Transverse colon (tissue), 4 donors: ENCODE measurements at regions not wholly inside any gene's neighbourhood (a gene's known extent, or its start where the extent isn't known, plus 50 kb on each side); places are given as distances from the start of the nearest gene placed in this dataset.

Source experiments
- DNase-seq: peaks from one replicate; pipeline ENCODE4 v3.0.0-alpha.2; 2019
- H3K27ac ChIP-seq, 4 donors: fragments of 200-600 bp; sonication (generic); 2 replicates each; pipeline ENCODE4 v1.5.1; 2016 to 2018; ENCODE audit warnings: inconsistent platforms in 4 of 4
- H3K27me3 ChIP-seq: fragments of 200-600 bp; sonication (generic); 2 replicates; pipeline ENCODE4 v1.5.1; 2017; ENCODE audit warnings: inconsistent platforms
- H3K36me3 ChIP-seq, 4 donors: fragments of 200-600 bp; sonication (generic); 2 replicates each; pipeline ENCODE4 v1.5.1; 2017 to 2019; ENCODE audit warnings: inconsistent platforms in 4 of 4
- H3K4me1 ChIP-seq, 4 donors: fragments of 200-600 bp; sonication (generic); 2 replicates each; pipeline ENCODE4 v1.5.1; 2017 to 2020; ENCODE audit warnings: inconsistent platforms in 4 of 4
- H3K4me3 ChIP-seq, 4 donors: fragments of 200-600 bp; sonication (generic); 1 replicate in 1 of 4; 2 replicates in 3 of 4; pipeline versions ENCODE4 v1.5.1 to v1.6.1; 2017 to 2019; ENCODE audit warnings: inconsistent platforms in 4 of 4
- H3K9me3 ChIP-seq, 2 donors: fragments of 200-600 bp; sonication (generic); 2 replicates each; pipeline ENCODE4 v1.5.1; 2017 to 2019; ENCODE audit warnings: inconsistent platforms in 2 of 2
- CTCF ChIP-seq, 5 experiments: fragments of 200-600 bp in 3 of 5; fragments of 450-650 bp in 2 of 5; sonication (generic) in 3 of 5; IDR thresholded peaks; 1 replicate in 2 of 5; 2 replicates in 3 of 5; pipeline ENCODE4 v1.5.1; 2016 to 2017; ENCODE audit warnings: antibody characterized with exemption in 5 of 5, inconsistent platforms in 3 of 5, mild to moderate bottlenecking in 2 of 5, moderate library complexity in 1 of 5
- EP300 ChIP-seq: sonication (generic); formaldehyde crosslinking; IDR thresholded peaks from one replicate; pipeline ENCODE4 v1.6.1; 2017; ENCODE audit warnings: antibody characterized with exemption, low read depth
- POLR2A ChIP-seq: fragments of 450-650 bp; IDR thresholded peaks from one replicate; pipeline ENCODE4 v1.6.1; 2016; ENCODE audit warnings: antibody characterized with exemption, mild to moderate bottlenecking, moderate library complexity
- POLR2AphosphoS5 ChIP-seq, 3 donors: sonication (generic); formaldehyde crosslinking; IDR thresholded peaks; one replicate each; pipeline ENCODE4 v1.6.1; 2016; ENCODE audit warnings: antibody characterized with exemption in 3 of 3
- WGBS, 2 donors: methylation state at CpG; one replicate each; pipeline ENCODE4 v1.1.5; 2018; ENCODE audit warnings: low coverage in 1 of 2; 5-methylcytosine and 5-hydroxymethylcytosine counted together
- in situ Hi-C, 4 donors: fragments of 200-750 bp; cut with MboI; loops; one replicate each; pipeline versions ENCODE4 v1.15.0 to v1.15.1; 2017; ENCODE audit warnings: low sequenced_read_pairs in 3 of 4, low pct_ligation_motif_present in 1 of 4, low pct_unique_long_range_greater_than_20kb in 1 of 4
- intact Hi-C: fragments of 100-400 bp; cut with DNase I; formaldehyde crosslinking; loops from one replicate; pipeline ENCODE4 v1.15.1; 2023; ENCODE audit warnings: low total_unique reads

- in situ Hi-C loops, result no loop called here
- DNase-seq, result no peak
- Histone ChIP-seq H3K4me1 (no peaks in the 10 kb centered on the region), H3K9me3 (no peaks in the 10 kb centered on the region), H3K36me3 (no peaks in the 10 kb centered on the region), H3K27me3 (no peaks in the 10 kb centered on the region), H3K27ac (no peak overlapping the region), H3K4me3 (no peak overlapping the region)
- 46% methylated on average over 6 of the region's 6 CpGs; no CpG with 5 or more reads in 1 of the 2 donors for WGBS, 2 donors
- intact Hi-C loops, result no loop called here
- TF ChIP-seq POLR2AphosphoS5 (IDR thresholded peaks at IDR 0.05), result no peak
- no peak for TF ChIP-seq EP300
- TF ChIP-seq CTCF (IDR thresholded peaks at IDR 0.05), result no peak
- TF ChIP-seq POLR2A, result no peak
These were observed 241.6 kb upstream of the TCERG1L start for GRCh38 chr10:131553121-131553520.

- Histone ChIP-seq H3K27me3 (no peaks in the 10 kb centered on the region), H3K27ac (no peak overlapping the region), H3K4me3 (no peak overlapping the region), H3K9me3 (no peaks in the 10 kb centered on the region), H3K4me1 (no peaks in the 10 kb centered on the region), H3K36me3 (no peaks in the 10 kb centered on the region)
- WGBS, 2 donors, result 45 to 76% methylated on average over 5 to 8 of the region's 8 CpGs
- no peak for DNase-seq
- TF ChIP-seq CTCF (IDR thresholded peaks at IDR 0.05) (no peak), POLR2AphosphoS5 (IDR thresholded peaks at IDR 0.05) (no peak), EP300 (no peak), POLR2A (no peak)
- in situ Hi-C loops, result no loop called here
- intact Hi-C loops, result no loop called here
These were observed 242.1 kb upstream of the TCERG1L start for GRCh38 chr10:131553581-131553980.

DNA sequence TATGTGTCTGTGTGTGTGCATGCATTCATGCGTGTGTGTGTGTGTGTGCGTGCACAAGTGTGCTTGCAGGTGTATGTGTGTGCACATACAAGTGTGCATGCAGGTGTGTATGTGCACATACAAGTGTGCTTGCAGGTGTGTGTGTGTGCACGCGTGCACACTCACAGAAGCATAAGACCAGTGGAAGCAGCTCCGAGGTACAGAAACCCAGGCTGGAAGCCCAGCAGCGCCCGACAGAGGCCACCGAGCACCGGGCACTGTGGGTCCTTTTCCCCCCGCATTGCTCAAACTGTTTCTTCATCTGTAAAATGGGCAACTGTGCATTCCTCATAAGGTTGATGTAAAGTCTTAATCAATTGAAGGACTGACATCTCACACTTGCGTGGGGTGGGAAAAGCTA is 243.3 kb upstream of the TCERG1L start:
- TF ChIP-seq POLR2AphosphoS5 (IDR thresholded peaks at IDR 0.05), result no peak
- TF ChIP-seq POLR2A, result no peak
- no peak for TF ChIP-seq EP300
- no peak for TF ChIP-seq CTCF (IDR thresholded peaks at IDR 0.05)
- no peaks in the 10 kb centered on the region for H3K27me3 ChIP-seq
- 64 to 83% methylated on average over 2 to 11 of the region's 11 CpGs for WGBS, 2 donors
- no peak overlapping the region for H3K4me3 ChIP-seq
- intact Hi-C loops, result no loop called here
- H3K36me3 ChIP-seq, result no peaks in the 10 kb centered on the region
- no peaks in the 10 kb centered on the region for H3K4me1 ChIP-seq
- in situ Hi-C loops, result no loop called here
- no peaks in the 10 kb centered on the region for H3K9me3 ChIP-seq
- DNase-seq, result no peak
- no peak overlapping the region for H3K27ac ChIP-seq

DNA sequence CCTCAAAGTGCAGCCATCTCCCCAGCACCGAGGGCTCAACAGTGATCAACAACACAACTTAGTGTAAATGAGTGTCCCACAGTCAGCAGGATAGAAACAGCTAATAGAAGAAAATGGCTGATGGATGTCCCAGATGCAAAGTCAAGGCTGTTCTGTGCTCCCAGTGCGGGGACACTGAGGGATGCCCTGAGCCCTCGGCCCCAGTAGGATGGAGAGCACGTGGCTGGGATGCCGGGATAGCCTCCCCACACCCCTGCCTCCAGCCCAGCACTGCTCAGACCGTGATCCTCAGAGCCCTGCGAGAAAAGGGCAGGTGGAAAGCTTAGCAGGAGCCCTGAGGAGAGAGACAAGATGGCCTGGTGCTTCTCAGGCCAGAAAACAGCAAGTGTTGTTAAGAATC is 243.9 kb upstream of the TCERG1L start:
- no peak for TF ChIP-seq EP300
- no peak for TF ChIP-seq POLR2A
- TF ChIP-seq POLR2AphosphoS5 (IDR thresholded peaks at IDR 0.05), result no peak
- TF ChIP-seq CTCF (IDR thresholded peaks at IDR 0.05), result no peak
- in situ Hi-C loops (no loop called here), intact Hi-C loops (no loop called here)
- no peak overlapping the region for H3K27ac ChIP-seq
- WGBS, 2 donors, result 71% methylated on average over 7 of the region's 7 CpGs; no CpG with 5 or more reads in 1 of the 2 donors
- H3K4me3 ChIP-seq, result no peak overlapping the region
- no peak for DNase-seq
- no peaks in the 10 kb centered on the region for H3K36me3 ChIP-seq
- no peaks in the 10 kb centered on the region for H3K9me3 ChIP-seq
- no peaks in the 10 kb centered on the region for H3K27me3 ChIP-seq
- H3K4me1 ChIP-seq, result no peaks in the 10 kb centered on the region
